ENCODE measurements at regions not wholly inside any gene's neighbourhood (a gene's known extent, or its start where the extent isn't known, plus 50 kb on each side); places are given as distances from the start of the nearest gene placed in this dataset.

GRCh38 chr11:134518616-134519389, 106.8 kb upstream of the B3GAT1 start:
- DNase-seq (ENCODE audit: low spot score) = no peak

- DNase-seq (ENCODE audit: low spot score) = no peak
These were observed 105.7 kb upstream of the B3GAT1 start for GRCh38 chr11:134517621-134518293.

GRCh38 chr11:134517115-134517514, 105.1 kb upstream of the B3GAT1 start:
- DNase-seq (ENCODE audit: low spot score) = no peak

- no peak for DNase-seq (ENCODE audit: low spot score)
These were observed 104.5 kb upstream of the B3GAT1 start for GRCh38 chr11:134516529-134516928.

- DNase-seq (ENCODE audit: low spot score) = no peak
These were observed 103.3 kb upstream of the B3GAT1 start for GRCh38 chr11:134515081-134515960.

- DNase-seq (ENCODE audit: low spot score) = no peak
These were observed 102.4 kb upstream of the B3GAT1 start for GRCh38 chr11:134514354-134514951.

- no peak for DNase-seq (ENCODE audit: low spot score)
These were observed 101.6 kb upstream of the B3GAT1 start for GRCh38 chr11:134513585-134514120.

GRCh38 chr11:134512571-134513538, 100.8 kb upstream of the B3GAT1 start:
- DNase-seq (ENCODE audit: low spot score) = no peak

GRCh38 chr11:134512061-134512460, 100.0 kb upstream of the B3GAT1 start:
- no peak for DNase-seq (ENCODE audit: low spot score)

GRCh38 chr11:134511255-134511654, 99.2 kb upstream of the B3GAT1 start:
- DNase-seq (ENCODE audit: low spot score) = no peak

- DNase-seq (ENCODE audit: low spot score) = no peak
These were observed 98.4 kb upstream of the B3GAT1 start for GRCh38 chr11:134510233-134511040.

- DNase-seq (ENCODE audit: low spot score) = no peak
These were observed 97.6 kb upstream of the B3GAT1 start for GRCh38 chr11:134509381-134510232.

GRCh38 chr11:134508219-134508990, 96.4 kb upstream of the B3GAT1 start:
- DNase-seq (ENCODE audit: low spot score) = no peak

GRCh38 chr11:134506046-134506445, 94.0 kb upstream of the B3GAT1 start:
- no peak for DNase-seq (ENCODE audit: low spot score)

- no peak for DNase-seq (ENCODE audit: low spot score)
These were observed 93.1 kb upstream of the B3GAT1 start for GRCh38 chr11:134505125-134505524.

- DNase-seq (ENCODE audit: low spot score) = no peak
These were observed 92.3 kb upstream of the B3GAT1 start for GRCh38 chr11:134504146-134504905.

GRCh38 chr11:134503596-134503995, 91.6 kb upstream of the B3GAT1 start:
- DNase-seq (ENCODE audit: low spot score) = no peak
